GM06990 (cell line): ENCODE measurements at regions not wholly inside any gene's neighbourhood (a gene's known extent, or its start where the extent isn't known, plus 50 kb on each side); places are given as distances from the start of the nearest gene placed in this dataset.

Source experiments
- DNase-seq: peaks from one replicate; pipeline ENCODE4 v3.0.0-alpha.2; 2011; ENCODE audit not compliant: insufficient read length; ENCODE audit errors: extremely low read depth
- H3K27me3 ChIP-seq: replicated peaks from 2 replicates; pipeline ENCODE4 v1.6.0; 2011; ENCODE audit warnings: low read length; ENCODE audit not compliant: control insufficient read depth, insufficient read depth
- H3K36me3 ChIP-seq: 2 replicates; pipeline ENCODE4 v1.5.1; 2011; ENCODE audit warnings: low read length; ENCODE audit not compliant: control insufficient read depth, insufficient read depth
- H3K4me3 ChIP-seq: replicated peaks from 2 replicates; pipeline ENCODE4 v1.5.1; 2011; ENCODE audit warnings: low read depth, mild to moderate bottlenecking, control low read depth, low read length
- CTCF ChIP-seq: IDR thresholded peaks from 2 replicates; pipeline ENCODE4 v1.5.1; 2011; ENCODE audit warnings: low read length, control low read depth, mild to moderate bottlenecking, inconsistent platforms; ENCODE audit not compliant: insufficient read depth, poor library complexity, severe bottlenecking

- Histone ChIP-seq H3K4me3 (no peak overlapping the region), H3K27me3 (no peaks in the 10 kb centered on the region), H3K36me3 (no peaks in the 10 kb centered on the region)
- no peak for DNase-seq
- no peak for TF ChIP-seq CTCF
These were observed 544.6 kb downstream of the EDEM1 start for GRCh38 chr3:5732081-5732480.

- TF ChIP-seq CTCF: no peak
- no peaks in the 10 kb centered on the region for H3K36me3 ChIP-seq
- no peak overlapping the region for H3K4me3 ChIP-seq
- no peaks in the 10 kb centered on the region for H3K27me3 ChIP-seq
- DNase-seq: no peak
These were observed 546.5 kb downstream of the EDEM1 start for GRCh38 chr3:5733995-5734394.

GRCh38 chr3:5735896-5736295 is 548.4 kb downstream of the EDEM1 start:
- Histone ChIP-seq H3K4me3 (no peak overlapping the region), H3K36me3 (no peaks in the 10 kb centered on the region), H3K27me3 (no peaks in the 10 kb centered on the region)
- TF ChIP-seq CTCF: no peak
- DNase-seq: no peak

- no peak for TF ChIP-seq CTCF
- no peak for DNase-seq
- Histone ChIP-seq H3K4me3 (no peak overlapping the region), H3K36me3 (no peaks in the 10 kb centered on the region), H3K27me3 (no peaks in the 10 kb centered on the region)
These were observed 551.9 kb downstream of the EDEM1 start for GRCh38 chr3:5739299-5739935.

- no peaks in the 10 kb centered on the region for H3K36me3 ChIP-seq
- no peak for DNase-seq
- no peaks in the 10 kb centered on the region for H3K27me3 ChIP-seq
- no peak for TF ChIP-seq CTCF
- no peak overlapping the region for H3K4me3 ChIP-seq
These were observed 552.4 kb downstream of the EDEM1 start for GRCh38 chr3:5739949-5740348.

- no peaks in the 10 kb centered on the region for H3K36me3 ChIP-seq
- no peak overlapping the region for H3K4me3 ChIP-seq
- no peak for DNase-seq
- no peaks in the 10 kb centered on the region for H3K27me3 ChIP-seq
- no peak for TF ChIP-seq CTCF
These were observed 553.5 kb downstream of the EDEM1 start for GRCh38 chr3:5741017-5741416.
